OCI-LY1 (cell line): ENCODE measurements at regions not wholly inside any gene's neighbourhood (a gene's known extent, or its start where the extent isn't known, plus 50 kb on each side); places are given as distances from the start of the nearest gene placed in this dataset.

Experiments
- CTCF ChIP-seq: fragments of 200-600 bp; sonication (generic), shearing (Covaris generic); IDR thresholded peaks from 2 replicates; pipeline ENCODE4 v1.5.1; 2017; ENCODE audit warnings: mild to moderate bottlenecking, antibody characterized with exemption, low read length, moderate library complexity, mixed read lengths
- EZH2 ChIP-seq: fragments of 200-600 bp; sonication (generic), shearing (Covaris generic); IDR thresholded peaks from 2 replicates; pipeline ENCODE4 v1.8.0; 2017; ENCODE audit warnings: borderline replicate concordance, mixed run types, mild to moderate bottlenecking, antibody characterized with exemption, low read length, moderate library complexity, mixed read lengths

DNA sequence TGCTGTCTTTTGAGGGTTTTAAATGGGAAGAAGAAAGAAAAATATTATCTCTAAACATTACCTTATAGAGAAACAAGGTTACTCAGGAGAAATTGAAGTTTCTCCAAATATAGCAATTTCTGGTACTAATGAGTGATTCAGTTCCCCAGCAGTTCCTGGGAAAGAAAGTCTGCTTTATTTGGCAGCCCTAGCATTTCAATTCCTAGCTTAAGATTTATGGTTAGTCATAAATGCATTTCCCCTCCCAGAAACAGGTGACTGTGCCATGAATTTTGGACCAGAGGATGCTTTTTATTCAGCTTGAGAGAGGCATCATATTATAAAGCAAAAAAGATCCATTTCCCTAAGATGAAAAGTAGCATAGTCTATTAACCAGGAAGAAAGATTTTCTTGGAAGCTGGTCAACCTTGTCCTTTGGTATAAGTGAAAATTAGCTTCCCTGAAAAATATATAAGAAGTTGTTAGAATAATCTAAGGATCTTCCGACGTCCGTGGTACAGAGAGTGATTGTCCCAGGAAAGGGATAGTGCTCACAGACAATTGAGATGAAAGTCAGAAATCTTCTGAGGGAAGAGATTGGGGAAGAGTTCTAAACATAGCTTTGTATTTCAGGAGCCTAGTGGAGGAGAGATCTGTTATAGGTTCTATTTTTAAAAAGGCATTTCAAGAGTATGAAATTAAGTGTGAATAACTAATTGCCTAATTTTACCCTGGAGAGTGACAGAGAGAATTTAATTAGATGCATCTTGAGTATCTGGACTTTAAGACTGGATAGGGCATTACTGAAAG is 164.9 kb downstream of the ESM1 start:
- TF ChIP-seq CTCF (no peak), EZH2 (no peak)
